ENCODE measurements at regions not wholly inside any gene's neighbourhood (a gene's known extent, or its start where the extent isn't known, plus 50 kb on each side); places are given as distances from the start of the nearest gene placed in this dataset.
"Not testable (repeated sequence)": the region's sequence is repeated elsewhere in the genome, so short reads cannot be mapped to it uniquely, and the experiment has no call there.

- H3K36me3 ChIP-seq = no peaks in the 10 kb centered on the region
- H3K27ac ChIP-seq = no peak overlapping the region
- H3K27me3 ChIP-seq = no peaks in the 10 kb centered on the region
- H3K4me3 ChIP-seq = no peak overlapping the region
- no peak for DNase-seq
- H3K4me1 ChIP-seq = no peaks in the 10 kb centered on the region
- H3K9me3 ChIP-seq (replicated peaks) = no peaks in the 10 kb centered on the region
Measured at GRCh38 chr6:164694386-164694785, 615.0 kb downstream of the C6orf118 start.

GRCh38 chr6:164693944-164694343 lies 615.5 kb downstream of the C6orf118 start:
- Histone ChIP-seq H3K27ac (no peak overlapping the region), H3K27me3 (no peaks in the 10 kb centered on the region), H3K36me3 (no peaks in the 10 kb centered on the region), H3K9me3 (replicated peaks) (no peaks in the 10 kb centered on the region), H3K4me1 (no peaks in the 10 kb centered on the region), H3K4me3 (no peak overlapping the region)
- DNase-seq = no peak

GRCh38 chr6:164692772-164693510 lies 616.5 kb downstream of the C6orf118 start:
- no peaks in the 10 kb centered on the region for H3K27me3 ChIP-seq
- H3K36me3 ChIP-seq = no peaks in the 10 kb centered on the region
- no peak overlapping the region for H3K27ac ChIP-seq
- no peaks in the 10 kb centered on the region for H3K4me1 ChIP-seq
- no peak for DNase-seq
- H3K4me3 ChIP-seq = no peak overlapping the region
- H3K9me3 ChIP-seq (replicated peaks) = no peaks in the 10 kb centered on the region

DNA sequence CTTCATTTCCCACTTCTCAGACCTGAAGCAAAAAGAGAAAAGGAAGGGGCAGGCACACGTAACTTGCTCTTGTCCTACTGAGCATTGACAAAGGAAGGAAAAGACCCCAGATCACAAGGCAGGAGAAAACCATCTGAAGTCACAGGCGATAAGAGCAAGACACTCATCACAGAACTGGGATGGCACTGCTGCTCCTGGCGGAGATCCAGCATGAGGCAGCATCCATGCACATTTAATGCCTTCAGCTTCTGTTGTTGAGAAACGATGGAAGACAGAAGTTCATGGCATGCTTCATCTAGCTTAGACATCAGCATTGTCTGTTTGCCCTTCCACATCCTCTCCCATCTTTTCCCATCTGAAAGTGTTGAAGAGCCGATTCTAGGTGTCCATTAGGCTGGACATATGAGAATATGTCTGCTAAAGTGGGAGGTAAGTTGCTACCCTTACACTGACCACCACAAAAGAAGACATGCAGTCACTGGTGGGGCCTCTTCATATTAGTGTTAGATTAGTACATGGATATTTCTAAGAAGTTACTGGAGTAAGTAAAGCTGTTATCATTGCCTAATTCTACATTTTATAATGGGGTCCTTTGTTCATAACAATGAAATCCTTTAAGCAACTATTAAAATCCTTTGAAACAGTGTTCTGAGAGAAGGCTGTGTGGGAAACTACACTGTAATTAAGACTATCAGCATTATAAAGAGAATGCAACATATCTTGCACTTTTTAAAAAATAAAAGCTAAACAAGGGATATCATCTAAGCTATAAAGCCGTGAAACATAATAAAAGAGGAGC lies 618.5 kb downstream of the C6orf118 start:
- DNase-seq = no peak
- no peak overlapping the region for H3K4me3 ChIP-seq
- H3K27me3 ChIP-seq = no peaks in the 10 kb centered on the region
- no peaks in the 10 kb centered on the region for H3K9me3 ChIP-seq (replicated peaks)
- H3K36me3 ChIP-seq = no peaks in the 10 kb centered on the region
- no peaks in the 10 kb centered on the region for H3K4me1 ChIP-seq
- no peak overlapping the region for H3K27ac ChIP-seq

DNA sequence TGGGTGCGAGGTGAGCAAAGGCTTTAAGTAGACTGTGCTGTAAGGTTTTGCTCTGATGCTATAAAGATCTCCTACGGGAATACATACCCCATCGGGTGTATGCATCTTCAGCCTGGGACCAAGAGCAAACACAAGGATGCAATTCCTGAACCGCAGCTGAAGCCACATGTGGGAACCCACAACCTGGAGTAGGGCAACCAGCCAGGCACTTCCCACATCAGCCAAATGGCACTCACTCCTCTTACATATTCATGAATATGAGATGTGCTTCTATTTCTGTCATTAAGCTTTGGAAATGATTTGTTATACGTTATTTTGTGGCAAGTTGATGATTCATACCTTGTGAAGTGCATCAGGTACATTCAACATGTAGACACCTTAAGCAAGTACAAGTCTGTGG lies 619.2 kb downstream of the C6orf118 start:
- no peaks in the 10 kb centered on the region for H3K9me3 ChIP-seq (replicated peaks)
- no peak for DNase-seq
- no peaks in the 10 kb centered on the region for H3K4me1 ChIP-seq
- H3K36me3 ChIP-seq = no peaks in the 10 kb centered on the region
- no peak overlapping the region for H3K4me3 ChIP-seq
- no peaks in the 10 kb centered on the region for H3K27me3 ChIP-seq
- no peak overlapping the region for H3K27ac ChIP-seq

DNA sequence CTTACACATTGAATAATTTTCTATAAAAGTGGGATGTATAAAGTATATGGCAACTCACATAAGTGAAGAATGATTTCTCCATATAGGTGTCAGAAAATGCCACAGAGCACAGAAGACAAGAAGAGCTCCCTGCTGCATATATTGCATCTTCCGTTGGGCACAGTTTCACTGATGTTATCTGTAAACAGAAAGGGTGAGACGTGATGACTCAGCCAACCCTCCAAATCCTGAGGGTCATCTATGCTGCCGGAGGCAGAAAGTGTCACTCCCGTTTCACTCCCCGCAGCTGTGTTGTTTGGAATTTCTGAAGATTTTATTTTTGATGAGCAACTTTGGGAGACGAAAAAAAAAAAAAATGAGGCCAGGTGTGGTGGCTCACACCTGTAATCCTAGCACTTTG lies 644.1 kb downstream of the C6orf118 start:
- H3K36me3 ChIP-seq = no peaks in the 10 kb centered on the region
- H3K9me3 ChIP-seq (replicated peaks) = no peaks in the 10 kb centered on the region
- no peaks in the 10 kb centered on the region for H3K27me3 ChIP-seq
- H3K4me3 ChIP-seq = no peak overlapping the region
- no peaks in the 10 kb centered on the region for H3K4me1 ChIP-seq
- H3K27ac ChIP-seq = no peak overlapping the region
- peak; percentile 11 to 29 for DNase-seq

DNA sequence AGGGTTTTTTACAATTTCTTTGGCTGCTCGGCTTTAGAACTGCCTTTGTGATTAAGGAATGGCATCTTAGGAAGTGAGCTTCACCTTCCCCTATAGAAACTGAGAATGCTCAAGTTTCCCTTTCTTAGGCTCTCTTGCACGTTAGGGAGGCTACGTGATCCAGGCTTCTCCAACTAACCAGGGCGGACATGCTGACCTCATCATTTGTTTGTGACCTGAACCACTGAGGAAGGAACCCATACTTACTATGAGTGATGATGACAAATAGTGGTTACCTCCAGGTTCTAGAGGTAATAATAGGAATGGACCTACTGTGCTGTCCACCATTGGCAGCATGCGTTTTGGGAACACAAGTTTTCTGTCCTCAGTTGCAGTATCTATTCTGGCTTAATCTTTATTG lies 645.8 kb downstream of the C6orf118 start:
- H3K4me3 ChIP-seq = no peak overlapping the region
- no peaks in the 10 kb centered on the region for H3K9me3 ChIP-seq (replicated peaks)
- no peak overlapping the region for H3K27ac ChIP-seq
- no peak for DNase-seq
- H3K27me3 ChIP-seq = no peaks in the 10 kb centered on the region
- H3K4me1 ChIP-seq = no peaks in the 10 kb centered on the region
- no peaks in the 10 kb centered on the region for H3K36me3 ChIP-seq

GRCh38 chr6:164661716-164662115 lies 647.7 kb downstream of the C6orf118 start:
- H3K9me3 ChIP-seq (replicated peaks) = no peaks in the 10 kb centered on the region
- H3K27ac ChIP-seq = no peak overlapping the region
- H3K4me1 ChIP-seq = no peaks in the 10 kb centered on the region
- no peak overlapping the region for H3K4me3 ChIP-seq
- H3K36me3 ChIP-seq = no peaks in the 10 kb centered on the region
- no peaks in the 10 kb centered on the region for H3K27me3 ChIP-seq
- no peak for DNase-seq

GRCh38 chr6:164660781-164661180 lies 648.6 kb downstream of the C6orf118 start:
- Histone ChIP-seq H3K36me3 (no peaks in the 10 kb centered on the region), H3K27ac (no peak overlapping the region), H3K4me1 (no peaks in the 10 kb centered on the region), H3K9me3 (replicated peaks) (no peaks in the 10 kb centered on the region), H3K27me3 (no peaks in the 10 kb centered on the region), H3K4me3 (no peak overlapping the region)
- DNase-seq = no peak

- no peak for DNase-seq
- H3K36me3 ChIP-seq = no peaks in the 10 kb centered on the region
- no peaks in the 10 kb centered on the region for H3K9me3 ChIP-seq (replicated peaks)
- H3K27ac ChIP-seq = no peak overlapping the region
- H3K4me1 ChIP-seq = no peaks in the 10 kb centered on the region
- no peak overlapping the region for H3K4me3 ChIP-seq
- H3K27me3 ChIP-seq = no peaks in the 10 kb centered on the region
Measured at GRCh38 chr6:164640956-164641355, 668.4 kb downstream of the C6orf118 start.

- no peak overlapping the region for H3K27ac ChIP-seq
- H3K4me3 ChIP-seq = no peak overlapping the region
- H3K4me1 ChIP-seq = no peaks in the 10 kb centered on the region
- H3K9me3 ChIP-seq (replicated peaks) = no peaks in the 10 kb centered on the region
- H3K27me3 ChIP-seq = 0 out of 2 replicates have a peak, but pooled peaks cover 2% of the 10 kb centered on the region
- no peaks in the 10 kb centered on the region for H3K36me3 ChIP-seq
- no peak for DNase-seq
Measured at GRCh38 chr6:164628302-164628931, 681.0 kb downstream of the C6orf118 start.

GRCh38 chr6:164616917-164617524 lies 692.4 kb downstream of the C6orf118 start:
- Histone ChIP-seq H3K36me3 (no peaks in the 10 kb centered on the region; the same call in 1 of the 2 replicates), H3K27ac (no peak overlapping the region), H3K4me1 (no peaks in the 10 kb centered on the region; the same call in 1 of the 2 replicates), H3K27me3 (no peaks in the 10 kb centered on the region; the same call in 1 of the 2 replicates), H3K9me3 (replicated peaks) (no peaks in the 10 kb centered on the region), H3K4me3 (no peak overlapping the region)
- no peak for DNase-seq

GRCh38 chr6:164612751-164613150 lies 696.7 kb downstream of the C6orf118 start:
- no peaks in the 10 kb centered on the region for H3K4me1 ChIP-seq
- no peak for DNase-seq
- H3K27ac ChIP-seq = no peak overlapping the region
- H3K36me3 ChIP-seq = no peaks in the 10 kb centered on the region; the same call in 1 of the 2 replicates
- H3K27me3 ChIP-seq = no peaks in the 10 kb centered on the region
- H3K9me3 ChIP-seq (replicated peaks) = no peaks in the 10 kb centered on the region
- H3K4me3 ChIP-seq = no peak overlapping the region

GRCh38 chr6:164610859-164611258 lies 698.5 kb downstream of the C6orf118 start:
- not testable (repeated sequence) for H3K4me1 ChIP-seq; DNase-seq; H3K36me3 ChIP-seq; H3K4me3 ChIP-seq; H3K9me3 ChIP-seq (replicated peaks); H3K27me3 ChIP-seq; H3K27ac ChIP-seq

GRCh38 chr6:164602415-164602814 lies 707.0 kb downstream of the C6orf118 start:
- not testable (repeated sequence) for H3K4me1 ChIP-seq; H3K9me3 ChIP-seq (replicated peaks); H3K27me3 ChIP-seq; DNase-seq; H3K27ac ChIP-seq; H3K4me3 ChIP-seq; H3K36me3 ChIP-seq
